Adrenal gland (tissue), 9 donors: ENCODE measurements at regions not wholly inside any gene's neighbourhood (a gene's known extent, or its start where the extent isn't known, plus 50 kb on each side); places are given as distances from the start of the nearest gene placed in this dataset.

Experiments used
- DNase-seq, 7 donors: peaks; one replicate each; pipeline ENCODE4 v3.0.0-alpha.2; 2019 to 2020
- H3K27ac ChIP-seq, 5 donors: fragments of 200-600 bp; sonication (generic) in 4 of 5; 1 replicate in 3 of 5; 2 replicates in 2 of 5; pipeline versions ENCODE4 v1.5.1 to v1.8.0; 2016 to 2020; ENCODE audit warnings: mild to moderate bottlenecking in 1 of 5
- H3K27me3 ChIP-seq: fragments of 200-600 bp; 2 replicates; pipeline ENCODE4 v1.8.0; 2021
- H3K36me3 ChIP-seq, 2 donors: fragments of 200-600 bp; replicated peaks in 1 of 2; 1 replicate in 1 of 2; 2 replicates in 1 of 2; pipeline versions ENCODE4 v1.5.1 to v1.8.0; 2018 to 2022
- H3K4me1 ChIP-seq, 2 donors: fragments of 200-600 bp; replicated peaks in 1 of 2; 1 replicate in 1 of 2; 2 replicates in 1 of 2; pipeline versions ENCODE4 v1.5.1 to v1.8.0; 2018 to 2021
- H3K4me3 ChIP-seq, 4 donors: fragments of 200-600 bp; sonication (generic) in 3 of 4; one replicate each; pipeline ENCODE4 v1.5.1; 2016 to 2018
- H3K9me3 ChIP-seq, 3 donors: fragments of 200-600 bp; sonication (generic) in 1 of 3; replicated peaks in 1 of 3; 1 replicate in 2 of 3; 2 replicates in 1 of 3; pipeline versions ENCODE4 v1.5.1 to v1.8.0; 2016 to 2021
- POLR2A ChIP-seq, 2 donors: fragments of 450-650 bp; IDR thresholded peaks; one replicate each; pipeline ENCODE4 v1.6.1; 2017; ENCODE audit warnings: antibody characterized with exemption in 2 of 2, mild to moderate bottlenecking in 2 of 2, moderate library complexity in 1 of 2
- WGBS, 4 donors: extraction: QIAGEN DNeasy Blood & Tissue Kit in 2 of 4; methylation state at CpG; one replicate each; pipeline versions ENCODE4 v1.1.5 to v1.1.7; 2013 to 2017; 5-methylcytosine and 5-hydroxymethylcytosine counted together
- intact Hi-C, 2 donors: fragments of 100-400 bp; cut with DNase I; formaldehyde crosslinking; loops; one replicate each; pipeline versions ENCODE4 v1.14.1 to v1.15.0; 2022 to 2023
- TF ChIP-seq, protein P1 (sequence below), 6 experiments: fragments of 450-650 bp in 4 of 6; fragments of 200-600 bp in 2 of 6; sonication (generic) in 1 of 6; IDR thresholded peaks; 1 replicate in 5 of 6; 2 replicates in 1 of 6; pipeline versions ENCODE4 v1.5.1 to v1.8.0; 2016 to 2021; ENCODE audit warnings: antibody characterized with exemption in 6 of 6, mild to moderate bottlenecking in 2 of 6, moderate library complexity in 1 of 6
- donor health status: healthy with polysubstance abuse.
- donor health status: Bipolar disorder and iron deficiency.
- donor health status: DM: yes; HTN: yes; CAD: no.
- donor health status: DM: no; HTN: no; CAD: no.
- donor health status: DM: no; HTN: no; CAD: no.

DNA sequence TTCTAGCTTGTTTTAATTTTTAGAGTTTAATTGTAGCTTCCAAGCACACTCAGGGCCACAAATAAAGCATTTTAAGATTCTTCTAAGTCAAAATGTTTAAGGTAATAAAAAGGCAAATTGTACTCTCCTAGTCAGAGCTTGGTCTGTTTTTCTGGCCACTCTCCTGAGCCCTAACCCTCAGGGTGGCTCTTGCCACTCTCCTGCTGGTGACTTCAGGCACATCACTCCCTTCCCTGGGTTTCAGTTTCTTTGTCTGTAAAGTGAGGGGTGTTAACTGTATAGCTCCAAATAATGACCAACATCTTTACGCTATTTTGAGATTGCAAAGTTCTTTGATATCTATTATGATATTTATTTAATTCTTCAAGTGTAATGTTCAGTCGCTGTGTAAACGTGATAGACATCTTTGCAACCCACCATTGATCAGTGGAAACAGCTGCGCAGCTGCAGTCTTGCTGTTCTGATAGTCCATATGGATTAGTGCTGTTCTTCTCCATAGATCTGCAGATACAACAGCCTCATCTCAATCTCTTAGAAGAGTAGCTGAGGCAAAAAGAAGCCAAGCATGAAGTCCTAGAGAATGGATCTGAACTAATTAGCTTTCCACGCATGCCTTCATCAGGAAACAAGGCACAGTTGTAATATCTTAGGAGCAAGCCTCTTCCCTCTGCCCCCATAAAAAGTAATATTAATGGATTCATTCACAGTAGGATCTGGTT, 189.9 kb downstream of the PLPP4 start:
- Histone ChIP-seq H3K4me1 (no peaks in the 10 kb centered on the region), H3K27ac (no peak overlapping the region), H3K36me3 (no peaks in the 10 kb centered on the region), H3K4me3 (no peak overlapping the region), H3K27me3 (no peaks in the 10 kb centered on the region), H3K9me3 (no peaks in the 10 kb centered on the region)
- intact Hi-C loops = no loop called here
- WGBS, 4 donors = 81 to 91% (median 84%) methylated on average over 5 of the region's 5 CpGs
- DNase-seq = no peak
- TF ChIP-seq POLR2A (IDR thresholded peaks at IDR 0.05) = no peak
- TF ChIP-seq, protein P1, sequence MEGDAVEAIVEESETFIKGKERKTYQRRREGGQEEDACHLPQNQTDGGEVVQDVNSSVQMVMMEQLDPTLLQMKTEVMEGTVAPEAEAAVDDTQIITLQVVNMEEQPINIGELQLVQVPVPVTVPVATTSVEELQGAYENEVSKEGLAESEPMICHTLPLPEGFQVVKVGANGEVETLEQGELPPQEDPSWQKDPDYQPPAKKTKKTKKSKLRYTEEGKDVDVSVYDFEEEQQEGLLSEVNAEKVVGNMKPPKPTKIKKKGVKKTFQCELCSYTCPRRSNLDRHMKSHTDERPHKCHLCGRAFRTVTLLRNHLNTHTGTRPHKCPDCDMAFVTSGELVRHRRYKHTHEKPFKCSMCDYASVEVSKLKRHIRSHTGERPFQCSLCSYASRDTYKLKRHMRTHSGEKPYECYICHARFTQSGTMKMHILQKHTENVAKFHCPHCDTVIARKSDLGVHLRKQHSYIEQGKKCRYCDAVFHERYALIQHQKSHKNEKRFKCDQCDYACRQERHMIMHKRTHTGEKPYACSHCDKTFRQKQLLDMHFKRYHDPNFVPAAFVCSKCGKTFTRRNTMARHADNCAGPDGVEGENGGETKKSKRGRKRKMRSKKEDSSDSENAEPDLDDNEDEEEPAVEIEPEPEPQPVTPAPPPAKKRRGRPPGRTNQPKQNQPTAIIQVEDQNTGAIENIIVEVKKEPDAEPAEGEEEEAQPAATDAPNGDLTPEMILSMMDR (IDR thresholded peaks at IDR 0.05) = no peak

GRCh38 chr10:120650705-120651399, 193.8 kb downstream of the PLPP4 start:
- no peaks in the 10 kb centered on the region for H3K4me1 ChIP-seq
- H3K36me3 ChIP-seq = no peaks in the 10 kb centered on the region
- WGBS, 4 donors = 60 to 75% (median 72%) methylated on average over 7 of the region's 7 CpGs
- no peak for DNase-seq
- H3K4me3 ChIP-seq = no peak overlapping the region
- H3K9me3 ChIP-seq = no peaks in the 10 kb centered on the region
- H3K27ac ChIP-seq = no peak overlapping the region
- TF ChIP-seq, protein P1 (IDR thresholded peaks at IDR 0.05) = no peak
- TF ChIP-seq POLR2A (IDR thresholded peaks at IDR 0.05) = no peak
- H3K27me3 ChIP-seq = no peaks in the 10 kb centered on the region
- intact Hi-C loops = no loop called here

GRCh38 chr10:120656107-120656506, 195.1 kb upstream of the WDR11 start:
- no peaks in the 10 kb centered on the region for H3K36me3 ChIP-seq
- intact Hi-C loops = no loop called here
- no peaks in the 10 kb centered on the region for H3K9me3 ChIP-seq
- no peak overlapping the region for H3K4me3 ChIP-seq
- H3K4me1 ChIP-seq = no peaks in the 10 kb centered on the region
- 66 to 69% (median 67%) methylated on average over 2 of the region's 2 CpGs for WGBS, 4 donors
- H3K27me3 ChIP-seq = no peaks in the 10 kb centered on the region
- TF ChIP-seq, protein P1 (IDR thresholded peaks at IDR 0.05) = no peak
- TF ChIP-seq POLR2A (IDR thresholded peaks at IDR 0.05) = no peak
- no peak overlapping the region for H3K27ac ChIP-seq
- no peak for DNase-seq

- Histone ChIP-seq H3K36me3 (no peaks in the 10 kb centered on the region), H3K4me1 (no peaks in the 10 kb centered on the region), H3K27ac (no peak overlapping the region), H3K27me3 (no peaks in the 10 kb centered on the region), H3K9me3 (no peaks in the 10 kb centered on the region), H3K4me3 (no peak overlapping the region)
- intact Hi-C loops = no loop called here
- WGBS, 4 donors = 31 to 49% (median 37%) methylated on average over 3 of the region's 3 CpGs
- no peak for DNase-seq
- TF ChIP-seq POLR2A (IDR thresholded peaks at IDR 0.05) = no peak
- TF ChIP-seq, protein P1 (IDR thresholded peaks at IDR 0.05) = no peak
Observed at GRCh38 chr10:120657371-120657770, 193.8 kb upstream of the WDR11 start.
